SK-N-SH (cell line): ENCODE measurements at regions not wholly inside any gene's neighbourhood (a gene's known extent, or its start where the extent isn't known, plus 50 kb on each side); places are given as distances from the start of the nearest gene placed in this dataset.

Experiments used
- CTCF ChIA-PET: fragments of 300-600, 350-600 bp; formaldehyde crosslinking; extraction: SDS; loops from one replicate; lab custom pipeline; 2021; lab: Yijun Ruan, JAX
- POLR2A ChIA-PET: fragments of 350-600 bp; sonication (Branson Sonifier 250); formaldehyde crosslinking; extraction: SDS; loops from one replicate; lab custom pipeline; 2020; ENCODE audit warnings: antibody characterized with exemption, inconsistent platforms; lab: Yijun Ruan, JAX
- DNase-seq: peaks from one replicate; pipeline ENCODE4 v3.0.0; 2012
- H2AFZ ChIP-seq: fragments of 200-600 bp; sonication (generic); 2 replicates; pipeline ENCODE4 v1.8.1; 2016; ENCODE audit warnings: antibody characterized with exemption, mild to moderate bottlenecking, low read depth
- H3F3A ChIP-seq: fragments of 200-600 bp; sonication (generic); replicated peaks from 2 replicates; pipeline ENCODE3; 2016; ENCODE audit warnings: antibody characterized with exemption, mild to moderate bottlenecking; ENCODE audit not compliant: insufficient read depth
- H3K27ac ChIP-seq, 2 experiments: fragments of 200-500 bp in 1 of 2; fragments of 200-600 bp in 1 of 2; sonication (Bioruptor generic) in 1 of 2; sonication (generic), shearing (Covaris generic) in 1 of 2; 2 replicates each; pipeline versions ENCODE4 v1.5.1 to v1.6.1; 2014 to 2016; ENCODE audit warnings: low read depth in 2 of 2, inconsistent platforms in 1 of 2, low read length in 1 of 2, mild to moderate bottlenecking in 1 of 2, mixed read lengths in 1 of 2
- H3K27me3 ChIP-seq: fragments of 200-600 bp; sonication (generic), shearing (Covaris generic); 2 replicates; pipeline ENCODE4 v1.6.1; 2016; ENCODE audit warnings: mixed run types; ENCODE audit not compliant: insufficient read depth
- H3K36me3 ChIP-seq, 2 experiments: fragments of 200-500 bp in 1 of 2; fragments of 200-600 bp in 1 of 2; sonication (Bioruptor generic) in 1 of 2; sonication (generic) in 1 of 2; replicated peaks in 1 of 2; 2 replicates each; pipeline versions ENCODE3 to v1.5.1; 2014 to 2016; ENCODE audit warnings: low read length in 1 of 2, mild to moderate bottlenecking in 1 of 2; ENCODE audit not compliant: insufficient read depth in 2 of 2, control insufficient read depth in 1 of 2
- H3K4me1 ChIP-seq, 2 experiments: fragments of 200-500 bp in 1 of 2; fragments of 200-600 bp in 1 of 2; sonication (Bioruptor generic) in 1 of 2; sonication (generic), shearing (Covaris generic) in 1 of 2; 2 replicates each; pipeline versions ENCODE4 v1.5.1 to v1.6.1; 2014 to 2016; ENCODE audit warnings: low read depth in 1 of 2, low read length in 1 of 2, mixed run types in 1 of 2; ENCODE audit not compliant: insufficient read depth in 2 of 2, control insufficient read depth in 1 of 2
- H3K4me2 ChIP-seq: fragments of 200-600 bp; sonication (generic), shearing (Covaris generic); 2 replicates; pipeline ENCODE4 v1.6.1; 2017; ENCODE audit warnings: mixed run types
- H3K4me3 ChIP-seq, 2 experiments: fragments of 200-500 bp in 1 of 2; fragments of 200-600 bp in 1 of 2; sonication (Bioruptor generic) in 1 of 2; sonication (generic), shearing (Covaris generic) in 1 of 2; 2 replicates each; pipeline versions ENCODE4 v1.5.1 to v1.8.1; 2014 to 2016; ENCODE audit warnings: low read depth in 2 of 2, inconsistent platforms in 1 of 2, low read length in 1 of 2, mild to moderate bottlenecking in 1 of 2, mixed read lengths in 1 of 2, moderate library complexity in 1 of 2
- H3K79me2 ChIP-seq: fragments of 200-600 bp; sonication (generic); 2 replicates; pipeline ENCODE4 v1.8.1; 2017; ENCODE audit warnings: mild to moderate bottlenecking; ENCODE audit not compliant: insufficient read depth
- H3K9ac ChIP-seq: fragments of 200-600 bp; sonication (generic); 2 replicates; pipeline ENCODE4 v1.6.1; 2017; ENCODE audit warnings: mixed run types
- H3K9me2 ChIP-seq: fragments of 200-600 bp; sonication (generic); 2 replicates; pipeline ENCODE4 v1.6.1; 2017; ENCODE audit warnings: mixed run types
- H3K9me3 ChIP-seq: fragments of 200-600 bp; sonication (generic); 2 replicates; pipeline ENCODE4 v1.6.1; 2017; ENCODE audit warnings: mixed run types, mild to moderate bottlenecking, moderate library complexity
- H4K20me1 ChIP-seq: fragments of 200-600 bp; sonication (generic); 2 replicates; pipeline ENCODE4 v1.6.1; 2017; ENCODE audit warnings: mild to moderate bottlenecking, mixed run types; ENCODE audit not compliant: insufficient read depth
- ELF1 ChIP-seq: IDR thresholded peaks from 2 replicates; pipeline ENCODE4 v1.4.0; 2012
- FOSL2 ChIP-seq: IDR thresholded peaks from 2 replicates; pipeline ENCODE4 v1.4.0; 2012; ENCODE audit warnings: low read depth, mild to moderate bottlenecking, moderate library complexity, borderline replicate concordance
- FOXJ3 ChIP-seq: sonication (generic); formaldehyde crosslinking; IDR thresholded peaks from 2 replicates; pipeline ENCODE4 v1.5.1; 2020; ENCODE audit warnings: mild to moderate bottlenecking, missing genetic modification reagents
- FOXM1 ChIP-seq: IDR thresholded peaks from 2 replicates; pipeline ENCODE4 v1.4.0; 2012; ENCODE audit warnings: low read depth, mild to moderate bottlenecking
- GATA2 ChIP-seq: sonication (generic); formaldehyde crosslinking; IDR thresholded peaks from 2 replicates; pipeline ENCODE4 v1.5.0; 2020; ENCODE audit warnings: mild to moderate bottlenecking, missing genetic modification reagents
- MEF2A ChIP-seq: IDR thresholded peaks from 2 replicates; pipeline ENCODE4 v1.4.0; 2012; ENCODE audit warnings: low read depth, borderline replicate concordance
- NFIC ChIP-seq: IDR thresholded peaks from 2 replicates; pipeline ENCODE4 v1.4.0; 2012; ENCODE audit warnings: borderline replicate concordance
- NRF1 ChIP-seq: IDR thresholded peaks from 2 replicates; pipeline ENCODE4 v1.6.1; 2012; ENCODE audit warnings: low read depth, mild to moderate bottlenecking, low read length
- POLR2AphosphoS5 ChIP-seq: IDR thresholded peaks from 2 replicates; pipeline ENCODE4 v1.6.1; 2012; ENCODE audit warnings: low read depth, low read length
- REST ChIP-seq: IDR thresholded peaks from 2 replicates; pipeline ENCODE4 v1.6.1; 2012; ENCODE audit warnings: mild to moderate bottlenecking, low read depth, low read length, moderate library complexity
- RFX5 ChIP-seq: IDR thresholded peaks from 2 replicates; pipeline ENCODE4 v1.6.1; 2012; ENCODE audit warnings: mild to moderate bottlenecking, improper control_type of control experiment, low read length
- RXRA ChIP-seq: IDR thresholded peaks from 2 replicates; pipeline ENCODE4 v1.4.0; 2012; ENCODE audit warnings: low read depth, mild to moderate bottlenecking, borderline replicate concordance
- TCF12 ChIP-seq: IDR thresholded peaks from 2 replicates; pipeline ENCODE4 v1.4.0; 2012
- WGBS: methylation state at CpG from one replicate; pipeline ENCODE4 v1.1.6; 2017; ENCODE audit warnings: low lambda C conversion rate; 5-methylcytosine and 5-hydroxymethylcytosine counted together
- TF ChIP-seq, protein P1 (sequence below): IDR thresholded peaks from 2 replicates; pipeline ENCODE4 v1.4.0; 2012; ENCODE audit warnings: low read depth, borderline replicate concordance

DNA sequence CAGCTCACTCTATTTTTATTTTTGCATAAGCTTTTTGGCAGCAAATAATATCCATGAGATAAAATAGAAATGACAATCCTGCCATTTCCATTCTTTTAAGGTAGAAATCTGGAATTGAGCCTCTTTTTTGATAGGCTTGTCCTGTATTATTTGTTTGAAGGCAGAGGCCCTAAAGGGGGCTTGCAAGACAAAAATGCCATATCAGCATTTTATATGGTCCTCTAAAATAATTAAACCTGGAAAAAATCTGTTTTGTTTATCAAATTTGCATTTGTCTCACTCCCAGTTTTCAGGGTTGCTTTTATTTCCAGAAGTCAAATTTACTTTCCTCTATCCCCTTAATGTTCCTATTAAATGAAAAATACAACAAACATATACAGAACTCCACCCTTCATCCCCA lies 134.9 kb upstream of the GAP43 start:
- POLR2A ChIA-PET: no interaction called here
- Histone ChIP-seq H3K9me2 (no peaks in the 10 kb centered on the region), H3K79me2 (no peaks in the 10 kb centered on the region), H3F3A (no peaks in the 10 kb centered on the region)
- no peak for DNase-seq
- TF ChIP-seq GATA2 (no peak), NFIC (no peak), FOXJ3 (CRISPR knock-in tag) (no peak), FOSL2 (no peak), FOXM1 (no peak), POLR2AphosphoS5 (no peak), TCF12 (no peak), MEF2A (no peak), RXRA (no peak), REST (no peak), NRF1 (no peak), RFX5 (no peak), ELF1 (no peak)
- TF ChIP-seq, protein P1, sequence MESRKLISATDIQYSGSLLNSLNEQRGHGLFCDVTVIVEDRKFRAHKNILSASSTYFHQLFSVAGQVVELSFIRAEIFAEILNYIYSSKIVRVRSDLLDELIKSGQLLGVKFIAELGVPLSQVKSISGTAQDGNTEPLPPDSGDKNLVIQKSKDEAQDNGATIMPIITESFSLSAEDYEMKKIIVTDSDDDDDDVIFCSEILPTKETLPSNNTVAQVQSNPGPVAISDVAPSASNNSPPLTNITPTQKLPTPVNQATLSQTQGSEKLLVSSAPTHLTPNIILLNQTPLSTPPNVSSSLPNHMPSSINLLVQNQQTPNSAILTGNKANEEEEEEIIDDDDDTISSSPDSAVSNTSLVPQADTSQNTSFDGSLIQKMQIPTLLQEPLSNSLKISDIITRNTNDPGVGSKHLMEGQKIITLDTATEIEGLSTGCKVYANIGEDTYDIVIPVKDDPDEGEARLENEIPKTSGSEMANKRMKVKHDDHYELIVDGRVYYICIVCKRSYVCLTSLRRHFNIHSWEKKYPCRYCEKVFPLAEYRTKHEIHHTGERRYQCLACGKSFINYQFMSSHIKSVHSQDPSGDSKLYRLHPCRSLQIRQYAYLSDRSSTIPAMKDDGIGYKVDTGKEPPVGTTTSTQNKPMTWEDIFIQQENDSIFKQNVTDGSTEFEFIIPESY: no peak
- TF ChIP-seq, all 33 proteins: peak for 0
- Histone ChIP-seq H3K9me3 (no peaks in the 10 kb centered on the region), H2AFZ (no peak overlapping the region), H3K36me3 (no peaks in the 10 kb centered on the region), H3K4me3 (no peak overlapping the region), H3K4me2 (no peak overlapping the region), H3K4me1 (no peaks in the 10 kb centered on the region; a peak in 1 of 4 replicates), H4K20me1 (no peaks in the 10 kb centered on the region), H3K27ac (no peak overlapping the region), H3K27me3 (no peaks in the 10 kb centered on the region), H3K9ac (no peak overlapping the region)
- CTCF ChIA-PET: interaction anchor here (0.7 to 1.1 kb wide), 2 partner anchors 14 to 205 kb away, joined by 3 read pairs; no protein-coding TSS in a partner anchor

GRCh38 chr3:115494826-115495225 lies 128.5 kb upstream of the GAP43 start:
- ChIA-PET CTCF (interaction anchor here (0.7 to 1.8 kb wide), 4 partner anchors 16 to 290 kb away, joined by 3 to 6 read pairs (median 3); no protein-coding TSS in a partner anchor), POLR2A (no interaction called here)
- Histone ChIP-seq H3K9me3 (no peaks in the 10 kb centered on the region), H3K79me2 (no peaks in the 10 kb centered on the region), H3K27me3 (no peaks in the 10 kb centered on the region), H3K36me3 (no peaks in the 10 kb centered on the region), H3K4me3 (no peak overlapping the region), H4K20me1 (no peaks in the 10 kb centered on the region), H2AFZ (no peak overlapping the region), H3K27ac (no peak overlapping the region), H3K9ac (no peak overlapping the region), H3K4me2 (no peak overlapping the region), H3K9me2 (no peaks in the 10 kb centered on the region), H3K4me1 (no peaks in the 10 kb centered on the region; a peak in 2 of 4 replicates), H3F3A (no peaks in the 10 kb centered on the region)
- no peak for DNase-seq
- TF ChIP-seq FOXJ3 (CRISPR knock-in tag): no peak
- no peak for TF ChIP-seq TCF12
- 68% methylated on average over 2 of the region's 2 CpGs for WGBS
